Ovary (tissue), 3 donors: ENCODE measurements at regions not wholly inside any gene's neighbourhood (a gene's known extent, or its start where the extent isn't known, plus 50 kb on each side); places are given as distances from the start of the nearest gene placed in this dataset.

ENCODE experiments used
- EP300 ChIP-seq: sonication (generic); formaldehyde crosslinking; IDR thresholded peaks from one replicate; pipeline ENCODE4 v1.6.1; 2017; ENCODE audit warnings: antibody characterized with exemption
- TF ChIP-seq, protein P1 (sequence below), 3 donors: fragments of 450-650 bp in 2 of 3; fragments of 200-600 bp in 1 of 3; IDR thresholded peaks; one replicate each; pipeline versions ENCODE4 v1.5.1 to v1.8.0; 2016 to 2022; ENCODE audit warnings: antibody characterized with exemption in 3 of 3, mild to moderate bottlenecking in 1 of 3
- donor health status: DM: no; HTN: no; CAD: no.

DNA sequence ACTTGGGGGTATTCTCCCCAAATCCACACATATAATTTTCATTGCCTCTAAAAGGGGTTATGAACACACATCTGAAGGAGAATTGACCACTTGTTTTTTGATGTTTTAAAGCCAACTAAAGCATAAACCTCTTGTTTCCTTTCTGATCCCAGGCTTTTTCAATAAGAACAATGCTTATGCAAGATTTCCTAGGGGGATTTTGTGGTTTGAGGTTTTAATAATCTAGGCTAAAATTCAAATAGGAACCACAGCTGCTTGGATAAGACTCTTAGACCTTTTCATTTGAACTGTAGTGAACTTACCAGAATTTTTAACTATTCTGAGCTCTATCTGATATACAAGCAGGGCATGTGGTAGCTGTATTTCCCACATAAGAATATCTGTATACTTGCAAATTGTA lies 651.1 kb downstream of the ANKRD50 start:
- TF ChIP-seq EP300, result no peak
- TF ChIP-seq, protein P1, sequence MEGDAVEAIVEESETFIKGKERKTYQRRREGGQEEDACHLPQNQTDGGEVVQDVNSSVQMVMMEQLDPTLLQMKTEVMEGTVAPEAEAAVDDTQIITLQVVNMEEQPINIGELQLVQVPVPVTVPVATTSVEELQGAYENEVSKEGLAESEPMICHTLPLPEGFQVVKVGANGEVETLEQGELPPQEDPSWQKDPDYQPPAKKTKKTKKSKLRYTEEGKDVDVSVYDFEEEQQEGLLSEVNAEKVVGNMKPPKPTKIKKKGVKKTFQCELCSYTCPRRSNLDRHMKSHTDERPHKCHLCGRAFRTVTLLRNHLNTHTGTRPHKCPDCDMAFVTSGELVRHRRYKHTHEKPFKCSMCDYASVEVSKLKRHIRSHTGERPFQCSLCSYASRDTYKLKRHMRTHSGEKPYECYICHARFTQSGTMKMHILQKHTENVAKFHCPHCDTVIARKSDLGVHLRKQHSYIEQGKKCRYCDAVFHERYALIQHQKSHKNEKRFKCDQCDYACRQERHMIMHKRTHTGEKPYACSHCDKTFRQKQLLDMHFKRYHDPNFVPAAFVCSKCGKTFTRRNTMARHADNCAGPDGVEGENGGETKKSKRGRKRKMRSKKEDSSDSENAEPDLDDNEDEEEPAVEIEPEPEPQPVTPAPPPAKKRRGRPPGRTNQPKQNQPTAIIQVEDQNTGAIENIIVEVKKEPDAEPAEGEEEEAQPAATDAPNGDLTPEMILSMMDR (IDR thresholded peaks at IDR 0.05), result no peak
